Esophagus squamous epithelium (tissue), 5 donors: ENCODE measurements at regions not wholly inside any gene's neighbourhood (a gene's known extent, or its start where the extent isn't known, plus 50 kb on each side); places are given as distances from the start of the nearest gene placed in this dataset.
"Not testable (repeated sequence)": the region's sequence is repeated elsewhere in the genome, so short reads cannot be mapped to it uniquely, and the experiment has no call there.

ENCODE experiments used
- DNase-seq: peaks from one replicate; lab custom pipeline; 2025; lab: John Stamatoyannopoulos, UW
- H3K27ac ChIP-seq, 4 donors: fragments of 200-600 bp; sonication (generic); one replicate each; pipeline ENCODE4 v1.5.1; 2016 to 2019; ENCODE audit warnings: mild to moderate bottlenecking in 1 of 4
- H3K27me3 ChIP-seq, 4 donors: fragments of 200-600 bp; sonication (generic); 1 replicate in 3 of 4; 2 replicates in 1 of 4; pipeline versions ENCODE4 v1.5.1 to v1.6.0; 2017 to 2021; ENCODE audit warnings: antibody characterized with exemption in 1 of 4
- H3K36me3 ChIP-seq, 3 donors: fragments of 200-600 bp; sonication (generic); one replicate each; pipeline ENCODE4 v1.5.1; 2016 to 2019
- H3K4me1 ChIP-seq, 3 donors: fragments of 200-600 bp; sonication (generic); one replicate each; pipeline ENCODE4 v1.5.1; 2017 to 2019
- H3K4me3 ChIP-seq, 4 donors: fragments of 200-600 bp; sonication (generic); 1 replicate in 3 of 4; 2 replicates in 1 of 4; pipeline ENCODE4 v1.5.1; 2016 to 2019; ENCODE audit warnings: mild to moderate bottlenecking in 2 of 4, moderate library complexity in 1 of 4
- H3K9me3 ChIP-seq, 3 donors: fragments of 200-600 bp; sonication (generic); one replicate each; pipeline ENCODE4 v1.5.1; 2016 to 2019
- POLR2A ChIP-seq, 4 donors: fragments of 450-650 bp; IDR thresholded peaks; one replicate each; pipeline ENCODE4 v1.6.1; 2017; ENCODE audit warnings: antibody characterized with exemption in 4 of 4, mild to moderate bottlenecking in 4 of 4, moderate library complexity in 3 of 4
- WGBS, 2 donors: methylation state at CpG; one replicate each; pipeline ENCODE4 v1.1.5; 2018; 5-methylcytosine and 5-hydroxymethylcytosine counted together
- intact Hi-C: fragments of 100-400 bp; cut with DNase I; formaldehyde crosslinking; loops from one replicate; pipeline ENCODE4 v1.15.0; 2022
- TF ChIP-seq, protein P1 (sequence below), 6 experiments: fragments of 450-650 bp in 4 of 6; fragments of 200-600 bp in 2 of 6; sonication (generic) in 2 of 6; IDR thresholded peaks; one replicate each; pipeline ENCODE4 v1.5.1; 2016 to 2019; ENCODE audit warnings: antibody characterized with exemption in 6 of 6, mild to moderate bottlenecking in 4 of 6, moderate library complexity in 4 of 6
- donor health status: DM: yes; HTN: yes; CAD: no.

GRCh38 chr7:109456116-109456515, 886.4 kb downstream of the DNAJB9 start:
- Histone ChIP-seq H3K4me1 (no peaks in the 10 kb centered on the region), H3K36me3 (no peaks in the 10 kb centered on the region), H3K27ac (no peak overlapping the region), H3K4me3 (no peak overlapping the region), H3K27me3 (no peaks in the 10 kb centered on the region), H3K9me3 (peaks cover 0 to 14% (median 0%) of the 10 kb centered on the region in 3 donors)
- 63 to 100% methylated on average over 2 to 3 of the region's 3 CpGs for WGBS, 2 donors
- TF ChIP-seq, protein P1, sequence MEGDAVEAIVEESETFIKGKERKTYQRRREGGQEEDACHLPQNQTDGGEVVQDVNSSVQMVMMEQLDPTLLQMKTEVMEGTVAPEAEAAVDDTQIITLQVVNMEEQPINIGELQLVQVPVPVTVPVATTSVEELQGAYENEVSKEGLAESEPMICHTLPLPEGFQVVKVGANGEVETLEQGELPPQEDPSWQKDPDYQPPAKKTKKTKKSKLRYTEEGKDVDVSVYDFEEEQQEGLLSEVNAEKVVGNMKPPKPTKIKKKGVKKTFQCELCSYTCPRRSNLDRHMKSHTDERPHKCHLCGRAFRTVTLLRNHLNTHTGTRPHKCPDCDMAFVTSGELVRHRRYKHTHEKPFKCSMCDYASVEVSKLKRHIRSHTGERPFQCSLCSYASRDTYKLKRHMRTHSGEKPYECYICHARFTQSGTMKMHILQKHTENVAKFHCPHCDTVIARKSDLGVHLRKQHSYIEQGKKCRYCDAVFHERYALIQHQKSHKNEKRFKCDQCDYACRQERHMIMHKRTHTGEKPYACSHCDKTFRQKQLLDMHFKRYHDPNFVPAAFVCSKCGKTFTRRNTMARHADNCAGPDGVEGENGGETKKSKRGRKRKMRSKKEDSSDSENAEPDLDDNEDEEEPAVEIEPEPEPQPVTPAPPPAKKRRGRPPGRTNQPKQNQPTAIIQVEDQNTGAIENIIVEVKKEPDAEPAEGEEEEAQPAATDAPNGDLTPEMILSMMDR (IDR thresholded peaks at IDR 0.05) = no peak
- no peak for TF ChIP-seq POLR2A (IDR thresholded peaks at IDR 0.05)
- no peak for DNase-seq
- intact Hi-C loops = no loop called here

GRCh38 chr7:109460296-109460695, 890.6 kb downstream of the DNAJB9 start:
- WGBS, 2 donors = 72 to 81% methylated on average over 2 of the region's 2 CpGs
- no peaks in the 10 kb centered on the region for H3K27me3 ChIP-seq
- no peak for DNase-seq
- intact Hi-C loops = no loop called here
- H3K36me3 ChIP-seq = no peaks in the 10 kb centered on the region
- H3K27ac ChIP-seq = no peak overlapping the region
- peaks cover 0 to 6% (median 0%) of the 10 kb centered on the region in 3 donors for H3K9me3 ChIP-seq
- TF ChIP-seq, protein P1 (IDR thresholded peaks at IDR 0.05) = no peak
- TF ChIP-seq POLR2A (IDR thresholded peaks at IDR 0.05) = no peak
- no peaks in the 10 kb centered on the region for H3K4me1 ChIP-seq
- H3K4me3 ChIP-seq = no peak overlapping the region

DNA sequence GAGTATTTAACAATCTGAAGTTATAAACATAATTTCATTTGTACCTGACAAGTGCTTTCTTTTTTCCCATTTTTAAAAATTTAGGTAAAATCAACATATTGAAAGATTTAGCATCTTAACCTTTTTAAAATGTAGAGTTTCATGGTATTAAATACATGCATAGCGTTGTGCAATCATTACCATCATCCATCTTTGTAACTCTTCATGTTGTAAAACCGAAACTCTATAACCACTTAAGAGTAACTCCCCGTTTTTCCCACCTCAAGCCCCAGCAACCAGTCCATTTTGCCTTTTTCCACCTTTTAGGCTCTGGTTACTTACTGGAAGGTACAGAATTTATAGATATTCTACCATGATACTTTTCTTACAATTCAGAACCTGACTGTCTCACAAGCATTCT, 892.5 kb downstream of the DNAJB9 start:
- H3K27ac ChIP-seq = no peak overlapping the region
- 54 to 72% methylated on average over 3 of the region's 3 CpGs for WGBS, 2 donors
- no peak for DNase-seq
- no peak overlapping the region for H3K4me3 ChIP-seq
- no peaks in the 10 kb centered on the region for H3K9me3 ChIP-seq
- no peak for TF ChIP-seq POLR2A (IDR thresholded peaks at IDR 0.05)
- TF ChIP-seq, protein P1 (IDR thresholded peaks at IDR 0.05) = no peak
- no peaks in the 10 kb centered on the region for H3K36me3 ChIP-seq
- no peaks in the 10 kb centered on the region for H3K27me3 ChIP-seq
- intact Hi-C loops = no loop called here
- H3K4me1 ChIP-seq = no peaks in the 10 kb centered on the region

DNA sequence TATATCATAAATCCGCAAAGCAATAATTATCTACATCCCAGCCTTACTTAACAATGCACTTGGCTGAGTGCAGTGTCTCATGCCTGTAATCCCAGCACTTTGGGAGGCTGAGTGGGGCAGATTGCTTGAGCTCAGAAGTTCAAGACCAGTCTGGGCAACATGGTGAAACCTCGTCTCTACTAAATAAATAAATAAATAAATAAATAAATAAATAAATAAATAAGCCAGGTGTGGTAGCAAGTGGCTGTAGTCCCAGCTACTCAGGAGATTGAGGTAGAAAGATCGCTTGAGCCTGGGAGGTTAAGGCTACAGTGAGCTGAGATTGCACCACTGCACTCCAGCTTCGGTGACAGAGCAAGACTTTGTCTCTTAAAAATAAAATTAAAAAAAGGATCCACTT, 898.1 kb downstream of the DNAJB9 start:
- H3K9me3 ChIP-seq, H3K4me1 ChIP-seq, intact Hi-C loops, DNase-seq, H3K4me3 ChIP-seq, H3K27me3 ChIP-seq, H3K27ac ChIP-seq, H3K36me3 ChIP-seq: not testable (repeated sequence)
- WGBS, 2 donors = 78 to 80% methylated on average over 4 of the region's 4 CpGs

- H3K36me3 ChIP-seq = no peaks in the 10 kb centered on the region
- H3K9me3 ChIP-seq = no peaks in the 10 kb centered on the region
- H3K27ac ChIP-seq = no peak overlapping the region
- H3K27me3 ChIP-seq = no peaks in the 10 kb centered on the region
- intact Hi-C loops = no loop called here
- H3K4me3 ChIP-seq = no peak overlapping the region
- no peak for DNase-seq
- 83 to 92% methylated on average over 1 of the region's 1 CpG for WGBS, 2 donors
- H3K4me1 ChIP-seq = no peaks in the 10 kb centered on the region
- TF ChIP-seq POLR2A (IDR thresholded peaks at IDR 0.05) = no peak
- TF ChIP-seq, protein P1 (IDR thresholded peaks at IDR 0.05) = no peak
These were observed 903.5 kb downstream of the DNAJB9 start for GRCh38 chr7:109473172-109473571.

DNA sequence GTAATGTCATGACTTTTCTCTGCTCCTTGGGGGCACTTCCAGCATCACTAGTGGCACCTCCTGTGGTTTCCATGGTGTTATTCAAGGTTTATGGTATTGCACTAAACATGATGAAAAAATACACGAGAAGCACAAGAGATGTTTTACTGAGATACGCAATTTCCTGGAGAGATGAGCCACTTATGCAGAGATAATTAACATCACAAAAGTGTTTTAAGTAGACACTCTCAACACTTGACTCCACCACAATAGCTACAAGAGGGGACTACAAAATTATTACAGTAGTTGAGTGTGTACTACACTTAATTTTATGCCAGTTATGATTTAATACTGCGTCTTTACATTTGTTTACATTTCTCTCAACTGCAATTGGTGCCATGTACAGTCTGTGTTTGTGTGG, 906.7 kb downstream of the DNAJB9 start:
- H3K4me3 ChIP-seq = no peak overlapping the region
- TF ChIP-seq, protein P1 (IDR thresholded peaks at IDR 0.05) = no peak
- no peak for TF ChIP-seq POLR2A (IDR thresholded peaks at IDR 0.05)

More for the DNA sequence above, 906.7 kb downstream of the DNAJB9 start:
- H3K9me3 ChIP-seq = no peaks in the 10 kb centered on the region
- DNase-seq = no peak
- H3K27me3 ChIP-seq = no peaks in the 10 kb centered on the region
- no peaks in the 10 kb centered on the region for H3K36me3 ChIP-seq
- intact Hi-C loops = no loop called here
- WGBS, 2 donors = 78 to 79% methylated on average over 3 of the region's 3 CpGs
- no peak overlapping the region for H3K27ac ChIP-seq
- no peaks in the 10 kb centered on the region for H3K4me1 ChIP-seq
